IPS-20b (cell line): ENCODE measurements at regions not wholly inside any gene's neighbourhood (a gene's known extent, or its start where the extent isn't known, plus 50 kb on each side); places are given as distances from the start of the nearest gene placed in this dataset.

Experiments
- H3K27ac ChIP-seq: one replicate; pipeline ENCODE4 v1.5.1; 2013; ENCODE audit warnings: low read length
- H3K27me3 ChIP-seq: 2 replicates; pipeline ENCODE4 v1.6.1; 2013; ENCODE audit warnings: mild to moderate bottlenecking, low read length, inconsistent platforms; ENCODE audit not compliant: insufficient read depth
- H3K36me3 ChIP-seq: 2 replicates; pipeline ENCODE4 v1.6.1; 2013; ENCODE audit warnings: low read depth, mild to moderate bottlenecking, inconsistent platforms, low read length, moderate library complexity; ENCODE audit not compliant: insufficient read depth
- H3K4me1 ChIP-seq: 2 replicates; pipeline ENCODE4 v1.6.1; 2013; ENCODE audit warnings: mild to moderate bottlenecking, control low read depth, inconsistent platforms, low read length, moderate library complexity; ENCODE audit not compliant: insufficient read depth
- H3K4me3 ChIP-seq: 2 replicates; pipeline ENCODE4 v1.5.1; 2013; ENCODE audit warnings: mild to moderate bottlenecking, low read length, inconsistent platforms
- H3K9ac ChIP-seq: 2 replicates; pipeline ENCODE4 v1.6.1; 2013; ENCODE audit warnings: low read depth, mild to moderate bottlenecking, inconsistent platforms, low read length, moderate library complexity
- H3K9me3 ChIP-seq: 2 replicates; pipeline ENCODE4 v1.6.1; 2013; ENCODE audit warnings: mild to moderate bottlenecking, low read depth, low read length, inconsistent platforms; ENCODE audit not compliant: insufficient read depth

GRCh38 chr13:73984201-73984600 is 150.0 kb downstream of the KLF12 start:
- H3K4me3 ChIP-seq, result no peak overlapping the region
- H3K4me1 ChIP-seq, result peaks cover 17% of the 10 kb centered on the region
- H3K27ac ChIP-seq, result no peak overlapping the region
- H3K27me3 ChIP-seq, result no peaks in the 10 kb centered on the region
- H3K9me3 ChIP-seq, result no peaks in the 10 kb centered on the region
- H3K9ac ChIP-seq, result no peak overlapping the region
- H3K36me3 ChIP-seq, result no peaks in the 10 kb centered on the region

GRCh38 chr13:73983109-73983508 is 151.1 kb downstream of the KLF12 start:
- H3K27me3 ChIP-seq, result no peaks in the 10 kb centered on the region
- H3K4me3 ChIP-seq, result no peak overlapping the region
- no peak overlapping the region for H3K9ac ChIP-seq

GRCh38 chr13:73981595-73981994 is 152.6 kb downstream of the KLF12 start:
- Histone ChIP-seq H3K9me3 (no peaks in the 10 kb centered on the region), H3K36me3 (no peaks in the 10 kb centered on the region), H3K4me3 (no peak overlapping the region), H3K4me1 (peaks cover 17% of the 10 kb centered on the region), H3K9ac (no peak overlapping the region), H3K27me3 (no peaks in the 10 kb centered on the region), H3K27ac (no peak overlapping the region)

More at GRCh38 chr13:73983109-73983508, 151.1 kb downstream of the KLF12 start:
- no peak overlapping the region for H3K27ac ChIP-seq
- no peaks in the 10 kb centered on the region for H3K9me3 ChIP-seq
- H3K4me1 ChIP-seq, result peaks cover 17% of the 10 kb centered on the region
- H3K36me3 ChIP-seq, result no peaks in the 10 kb centered on the region

GRCh38 chr13:73975767-73976166 is 158.4 kb downstream of the KLF12 start:
- H3K4me1 ChIP-seq, result peaks cover 21% of the 10 kb centered on the region; the same call in 1 of the 2 replicates
- H3K4me3 ChIP-seq, result no peak overlapping the region
- no peak overlapping the region for H3K27ac ChIP-seq
- no peaks in the 10 kb centered on the region for H3K27me3 ChIP-seq
- no peaks in the 10 kb centered on the region for H3K36me3 ChIP-seq
- no peaks in the 10 kb centered on the region for H3K9me3 ChIP-seq
- H3K9ac ChIP-seq, result no peak overlapping the region

GRCh38 chr13:73974051-73974450 is 160.2 kb downstream of the KLF12 start:
- Histone ChIP-seq H3K4me3 (no peak overlapping the region), H3K9ac (no peak overlapping the region), H3K36me3 (no peaks in the 10 kb centered on the region), H3K4me1 (peaks cover 21% of the 10 kb centered on the region; the same call in 1 of the 2 replicates), H3K9me3 (no peaks in the 10 kb centered on the region), H3K27ac (no peak overlapping the region), H3K27me3 (no peaks in the 10 kb centered on the region)

GRCh38 chr13:73973156-73973555 is 161.0 kb downstream of the KLF12 start:
- Histone ChIP-seq H3K36me3 (no peaks in the 10 kb centered on the region), H3K27ac (no peak overlapping the region), H3K9ac (no peak overlapping the region), H3K4me3 (no peak overlapping the region), H3K27me3 (no peaks in the 10 kb centered on the region), H3K4me1 (peaks cover 21% of the 10 kb centered on the region; the same call in 1 of the 2 replicates), H3K9me3 (no peaks in the 10 kb centered on the region)

GRCh38 chr13:73972545-73972944 is 161.7 kb downstream of the KLF12 start:
- Histone ChIP-seq H3K4me3 (no peak overlapping the region), H3K27me3 (no peaks in the 10 kb centered on the region), H3K4me1 (peaks cover 23% of the 10 kb centered on the region; the same call in 1 of the 2 replicates), H3K9ac (no peak overlapping the region), H3K9me3 (no peaks in the 10 kb centered on the region), H3K36me3 (no peaks in the 10 kb centered on the region), H3K27ac (no peak overlapping the region)

- Histone ChIP-seq H3K4me3 (no peak overlapping the region), H3K27ac (no peak overlapping the region), H3K27me3 (no peaks in the 10 kb centered on the region), H3K9ac (no peak overlapping the region), H3K36me3 (no peaks in the 10 kb centered on the region), H3K4me1 (peaks cover 25% of the 10 kb centered on the region; the same call in 1 of the 2 replicates), H3K9me3 (no peaks in the 10 kb centered on the region)
Measured at GRCh38 chr13:73971481-73971880, 162.7 kb downstream of the KLF12 start.

GRCh38 chr13:73970421-73971055 is 163.7 kb downstream of the KLF12 start:
- H3K9ac ChIP-seq, result no peak overlapping the region
- H3K36me3 ChIP-seq, result no peaks in the 10 kb centered on the region
- no peak overlapping the region for H3K27ac ChIP-seq
- H3K27me3 ChIP-seq, result no peaks in the 10 kb centered on the region
- H3K4me1 ChIP-seq, result peaks cover 22% of the 10 kb centered on the region; the same call in 1 of the 2 replicates
- no peak overlapping the region for H3K4me3 ChIP-seq
- no peaks in the 10 kb centered on the region for H3K9me3 ChIP-seq

GRCh38 chr13:73967397-73968165 is 166.6 kb downstream of the KLF12 start:
- Histone ChIP-seq H3K36me3 (no peaks in the 10 kb centered on the region), H3K9ac (no peak overlapping the region), H3K9me3 (no peaks in the 10 kb centered on the region), H3K4me3 (no peak overlapping the region), H3K27ac (no peak overlapping the region), H3K4me1 (0 out of 2 replicates have a peak, but pooled peaks cover 5% of the 10 kb centered on the region), H3K27me3 (no peaks in the 10 kb centered on the region)

- 0 out of 2 replicates have a peak, but pooled peaks cover 5% of the 10 kb centered on the region for H3K4me1 ChIP-seq
Measured at GRCh38 chr13:73966331-73966730, 167.9 kb downstream of the KLF12 start.

GRCh38 chr13:73962284-73962683 is 171.9 kb downstream of the KLF12 start:
- Histone ChIP-seq H3K4me3 (no peak overlapping the region), H3K9me3 (no peaks in the 10 kb centered on the region), H3K27me3 (no peaks in the 10 kb centered on the region), H3K36me3 (no peaks in the 10 kb centered on the region), H3K27ac (no peak overlapping the region), H3K9ac (no peak overlapping the region), H3K4me1 (0 out of 2 replicates have a peak, but pooled peaks cover 2% of the 10 kb centered on the region)

More at GRCh38 chr13:73966331-73966730, 167.9 kb downstream of the KLF12 start:
- no peaks in the 10 kb centered on the region for H3K36me3 ChIP-seq
- H3K9me3 ChIP-seq, result no peaks in the 10 kb centered on the region
- 0 out of 2 replicates have a peak overlapping the region, but pooled peaks have one; percentile 22 for H3K9ac ChIP-seq
- H3K4me3 ChIP-seq, result no peak overlapping the region
- no peaks in the 10 kb centered on the region for H3K27me3 ChIP-seq
- no peak overlapping the region for H3K27ac ChIP-seq
